SK-N-MC (cell line): ENCODE measurements at regions not wholly inside any gene's neighbourhood (a gene's known extent, or its start where the extent isn't known, plus 50 kb on each side); places are given as distances from the start of the nearest gene placed in this dataset.

ENCODE experiments used
- EZH2 ChIP-seq: fragments of 200-600 bp; sonication (generic); IDR thresholded peaks from one replicate; pipeline ENCODE4 v1.6.1; 2017; ENCODE audit warnings: antibody characterized with exemption
- FOXP2 ChIP-seq: optimal IDR thresholded peaks from 2 replicates; pipeline ENCODE3; 2011; ENCODE audit warnings: mild to moderate bottlenecking, moderate library complexity; ENCODE audit not compliant: insufficient read depth; ENCODE audit errors: extremely low read length, control extremely low read depth
- POLR2AphosphoS5 ChIP-seq: IDR thresholded peaks from 2 replicates; pipeline ENCODE4 v1.6.1; 2012; ENCODE audit warnings: mild to moderate bottlenecking, low read depth, low read length, borderline replicate concordance

DNA sequence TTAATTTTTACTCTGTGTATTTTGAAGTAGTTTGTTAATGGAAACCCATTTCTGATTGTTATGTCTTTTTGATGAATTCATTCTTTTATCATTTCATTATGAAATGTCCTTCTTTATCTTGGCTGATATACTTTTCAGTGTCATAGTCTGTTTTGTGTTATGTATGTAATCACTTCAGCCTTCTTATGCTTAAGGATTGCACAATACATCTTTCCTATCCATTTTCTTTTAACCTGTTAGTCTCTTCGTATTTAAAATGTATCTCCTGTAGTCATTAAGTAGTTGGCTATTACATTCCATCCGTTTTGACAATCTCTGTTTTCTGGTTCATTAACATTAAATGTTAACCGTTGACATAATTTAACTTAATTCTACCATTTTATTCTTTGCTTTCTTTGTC lies 344.6 kb upstream of the CTNND2 start:
- TF ChIP-seq EZH2 (no peak), POLR2AphosphoS5 (no peak), FOXP2 (no peak)
